BLaER1 treated with 17β-estradiol and CSF1 and Interleukin-3, amounts not matched to agents 10 nM and 100 nM (cell line): ENCODE measurements at regions not wholly inside any gene's neighbourhood (a gene's known extent, or its start where the extent isn't known, plus 50 kb on each side); places are given as distances from the start of the nearest gene placed in this dataset.

Source experiments
- H3K27ac ChIP-seq, 11 experiments: shearing (Covaris generic); formaldehyde crosslinking; 2 replicates each; pipeline ENCODE4 v1.8.1; 2022
- H3K27me3 ChIP-seq, 11 experiments: shearing (Covaris generic); formaldehyde crosslinking; 2 replicates each; pipeline ENCODE4 v1.8.1; 2022
- H3K36me3 ChIP-seq, 11 experiments: shearing (Covaris generic); formaldehyde crosslinking; 2 replicates each; pipeline ENCODE4 v1.8.1; 2022
- H3K4me1 ChIP-seq, 10 experiments: shearing (Covaris generic); formaldehyde crosslinking; 2 replicates each; pipeline ENCODE4 v1.8.1; 2022
- H3K4me2 ChIP-seq, 11 experiments: shearing (Covaris generic); formaldehyde crosslinking; 2 replicates each; pipeline ENCODE4 v1.8.1; 2022
- H3K4me3 ChIP-seq, 10 experiments: shearing (Covaris generic); formaldehyde crosslinking; 2 replicates each; pipeline ENCODE4 v1.8.1; 2022
- H3K9ac ChIP-seq, 11 experiments: shearing (Covaris generic); formaldehyde crosslinking; 2 replicates each; pipeline ENCODE4 v1.8.1; 2022
- H3K9me3 ChIP-seq, 11 experiments: shearing (Covaris generic); formaldehyde crosslinking; replicated peaks in 1 of 11; 2 replicates each; pipeline ENCODE4 v1.8.1; 2022
- H4K20me1 ChIP-seq, 11 experiments: shearing (Covaris generic); formaldehyde crosslinking; 2 replicates each; pipeline ENCODE4 v1.8.1; 2022
- Cebpa-rat ChIP-seq, 11 experiments: shearing (Covaris generic); IDR thresholded peaks; 2 replicates each; pipeline ENCODE4 v1.8.1; 2022

- no peak for TF ChIP-seq Cebpa-rat (IDR thresholded peaks at IDR 0.05)
- Histone ChIP-seq H3K27ac (no peak overlapping the region), H4K20me1 (no peaks in the 10 kb centered on the region), H3K4me2 (no peak overlapping the region), H3K9me3 (peaks cover 0 to 19% (median 7%) of the 10 kb centered on the region in 11 experiments; a peak in 11 of 22 replicates), H3K36me3 (no peaks in the 10 kb centered on the region), H3K9ac (no peak overlapping the region), H3K4me1 (no peaks in the 10 kb centered on the region), H3K4me3 (no peak overlapping the region), H3K27me3 (no peaks in the 10 kb centered on the region)
Observed at GRCh38 chr4:136850446-136850845, 681.8 kb downstream of the PCDH18 start.

GRCh38 chr4:136847881-136848621 is 684.2 kb downstream of the PCDH18 start:
- no peak overlapping the region for H3K27ac ChIP-seq
- H3K36me3 ChIP-seq: no peaks in the 10 kb centered on the region
- H3K9me3 ChIP-seq: peaks cover 0 to 19% (median 7%) of the 10 kb centered on the region in 11 experiments; a peak in 10 of 22 replicates
- no peak for TF ChIP-seq Cebpa-rat (IDR thresholded peaks at IDR 0.05)
- no peaks in the 10 kb centered on the region for H4K20me1 ChIP-seq
- H3K4me3 ChIP-seq: no peak overlapping the region
- no peaks in the 10 kb centered on the region for H3K4me1 ChIP-seq
- H3K4me2 ChIP-seq: no peak overlapping the region
- no peaks in the 10 kb centered on the region for H3K27me3 ChIP-seq
- no peak overlapping the region for H3K9ac ChIP-seq

GRCh38 chr4:136841526-136841925 is 690.8 kb downstream of the PCDH18 start:
- Histone ChIP-seq H3K4me2 (no peak overlapping the region), H3K4me3 (no peak overlapping the region), H3K27ac (no peak overlapping the region), H4K20me1 (no peaks in the 10 kb centered on the region), H3K9ac (no peak overlapping the region), H3K36me3 (no peaks in the 10 kb centered on the region), H3K27me3 (no peaks in the 10 kb centered on the region), H3K4me1 (no peaks in the 10 kb centered on the region), H3K9me3 (peaks cover 0 to 10% (median 0%) of the 10 kb centered on the region in 11 experiments; a peak in 2 of 22 replicates)
- TF ChIP-seq Cebpa-rat (IDR thresholded peaks at IDR 0.05): no peak

- Histone ChIP-seq H3K9me3 (peaks cover 0 to 10% (median 0%) of the 10 kb centered on the region in 11 experiments; a peak in 2 of 22 replicates), H3K4me3 (no peak overlapping the region), H3K27ac (no peak overlapping the region), H3K27me3 (no peaks in the 10 kb centered on the region), H4K20me1 (no peaks in the 10 kb centered on the region), H3K9ac (no peak overlapping the region), H3K4me1 (no peaks in the 10 kb centered on the region), H3K4me2 (no peak overlapping the region), H3K36me3 (no peaks in the 10 kb centered on the region)
- no peak for TF ChIP-seq Cebpa-rat (IDR thresholded peaks at IDR 0.05)
Observed at GRCh38 chr4:136838607-136839006, 693.7 kb downstream of the PCDH18 start.

- Histone ChIP-seq H3K4me1 (no peaks in the 10 kb centered on the region), H4K20me1 (no peaks in the 10 kb centered on the region), H3K9me3 (no peaks in the 10 kb centered on the region), H3K36me3 (no peaks in the 10 kb centered on the region), H3K4me2 (no peak overlapping the region), H3K4me3 (no peak overlapping the region), H3K27me3 (no peaks in the 10 kb centered on the region), H3K9ac (no peak overlapping the region), H3K27ac (no peak overlapping the region)
- no peak for TF ChIP-seq Cebpa-rat (IDR thresholded peaks at IDR 0.05)
Observed at GRCh38 chr4:136831553-136831952, 700.7 kb downstream of the PCDH18 start.

- Histone ChIP-seq H4K20me1 (no peaks in the 10 kb centered on the region), H3K9ac (no peak overlapping the region), H3K36me3 (no peaks in the 10 kb centered on the region), H3K4me3 (no peak overlapping the region), H3K27me3 (no peaks in the 10 kb centered on the region), H3K27ac (no peak overlapping the region), H3K4me1 (no peaks in the 10 kb centered on the region), H3K9me3 (no peaks in the 10 kb centered on the region), H3K4me2 (no peak overlapping the region)
- no peak for TF ChIP-seq Cebpa-rat (IDR thresholded peaks at IDR 0.05)
Observed at GRCh38 chr4:136829280-136829679, 703.0 kb downstream of the PCDH18 start.

GRCh38 chr4:136823020-136823419 is 709.3 kb downstream of the PCDH18 start:
- Histone ChIP-seq H3K9ac (no peak overlapping the region), H3K9me3 (no peaks in the 10 kb centered on the region), H3K36me3 (no peaks in the 10 kb centered on the region), H3K4me2 (no peak overlapping the region), H3K27me3 (no peaks in the 10 kb centered on the region), H3K4me3 (no peak overlapping the region), H3K4me1 (no peaks in the 10 kb centered on the region), H4K20me1 (no peaks in the 10 kb centered on the region), H3K27ac (no peak overlapping the region)
- TF ChIP-seq Cebpa-rat (IDR thresholded peaks at IDR 0.05): no peak

- no peaks in the 10 kb centered on the region for H3K27me3 ChIP-seq
- TF ChIP-seq Cebpa-rat (IDR thresholded peaks at IDR 0.05): no peak
- no peaks in the 10 kb centered on the region for H3K4me1 ChIP-seq
- no peak overlapping the region for H3K4me2 ChIP-seq
- H3K9me3 ChIP-seq: no peaks in the 10 kb centered on the region
- H3K36me3 ChIP-seq: no peaks in the 10 kb centered on the region
- no peaks in the 10 kb centered on the region for H4K20me1 ChIP-seq
- H3K9ac ChIP-seq: no peak overlapping the region
- H3K27ac ChIP-seq: no peak overlapping the region
- no peak overlapping the region for H3K4me3 ChIP-seq
Observed at GRCh38 chr4:136818811-136819330, 713.4 kb downstream of the PCDH18 start.

GRCh38 chr4:136812100-136812880 is 720.0 kb downstream of the PCDH18 start:
- TF ChIP-seq Cebpa-rat (IDR thresholded peaks at IDR 0.05): no peak
- H3K4me2 ChIP-seq: no peak overlapping the region
- no peaks in the 10 kb centered on the region for H3K36me3 ChIP-seq
- no peaks in the 10 kb centered on the region for H3K4me1 ChIP-seq
- H3K4me3 ChIP-seq: no peak overlapping the region
- no peaks in the 10 kb centered on the region for H4K20me1 ChIP-seq
- no peak overlapping the region for H3K9ac ChIP-seq
- no peaks in the 10 kb centered on the region for H3K27me3 ChIP-seq
- H3K27ac ChIP-seq: no peak overlapping the region
- H3K9me3 ChIP-seq: peaks cover 15 to 25% (median 21%) of the 10 kb centered on the region in 11 experiments
